GM18868 (cell line): ENCODE measurements at regions not wholly inside any gene's neighbourhood (a gene's known extent, or its start where the extent isn't known, plus 50 kb on each side); places are given as distances from the start of the nearest gene placed in this dataset.

ENCODE experiments used
- ATAC-seq: cut with Tn5 transposase; IDR thresholded peaks from one replicate; pipeline ENCODE4 v1.9.1; 2021; ENCODE audit warnings: mild to moderate bottlenecking, moderate library complexity; ENCODE audit not compliant: unreplicated experiment

GRCh38 chr5:54746777-54747398 lies 229.3 kb downstream of the SNX18 start:
- ATAC-seq, result no peak

- ATAC-seq, result no peak
Observed at GRCh38 chr5:54746346-54746745, 228.8 kb downstream of the SNX18 start.

GRCh38 chr5:54745599-54745998 lies 228.0 kb downstream of the SNX18 start:
- no peak for ATAC-seq

- ATAC-seq, result peak; percentile 83
Observed at GRCh38 chr5:54743997-54744788, 226.6 kb downstream of the SNX18 start.

- no peak for ATAC-seq
Observed at GRCh38 chr5:54743581-54743980, 226.0 kb downstream of the SNX18 start.

GRCh38 chr5:54742417-54742891 lies 224.9 kb downstream of the SNX18 start:
- no peak for ATAC-seq

GRCh38 chr5:54741711-54742110 lies 224.2 kb downstream of the SNX18 start:
- ATAC-seq, result no peak

- ATAC-seq, result no peak
Observed at GRCh38 chr5:54740141-54740540, 222.6 kb downstream of the SNX18 start.

- no peak for ATAC-seq
Observed at GRCh38 chr5:54739371-54739770, 221.8 kb downstream of the SNX18 start.

GRCh38 chr5:54738973-54739367 lies 221.4 kb downstream of the SNX18 start:
- no peak for ATAC-seq

- ATAC-seq, result no peak
Observed at GRCh38 chr5:54738118-54738972, 220.8 kb downstream of the SNX18 start.

GRCh38 chr5:54736003-54736797 lies 218.6 kb downstream of the SNX18 start:
- no peak for ATAC-seq

- ATAC-seq, result no peak
Observed at GRCh38 chr5:54733101-54733500, 215.5 kb downstream of the SNX18 start.

- ATAC-seq, result no peak
Observed at GRCh38 chr5:54732108-54732507, 214.5 kb downstream of the SNX18 start.

GRCh38 chr5:54728588-54728915 lies 211.0 kb downstream of the SNX18 start:
- ATAC-seq, result no peak

GRCh38 chr5:54727874-54728587 lies 210.5 kb downstream of the SNX18 start:
- no peak for ATAC-seq

GRCh38 chr5:54725391-54726280 lies 208.1 kb downstream of the SNX18 start:
- ATAC-seq, result no peak

GRCh38 chr5:54722846-54723433 lies 205.4 kb downstream of the SNX18 start:
- ATAC-seq, result no peak
